SU-DHL-6 (cell line): ENCODE measurements at regions not wholly inside any gene's neighbourhood (a gene's known extent, or its start where the extent isn't known, plus 50 kb on each side); places are given as distances from the start of the nearest gene placed in this dataset.

Experiments used
- H2AFZ ChIP-seq: fragments of 200-600 bp; sonication (generic); 2 replicates; pipeline ENCODE4 v1.6.1; 2014; ENCODE audit warnings: low read depth, mild to moderate bottlenecking, moderate library complexity, mixed read lengths, antibody characterized with exemption, low read length; ENCODE audit not compliant: severe bottlenecking
- H3F3A ChIP-seq: fragments of 200-600 bp; shearing (Covaris generic); 2 replicates; pipeline ENCODE4 v1.6.0; 2016; ENCODE audit warnings: antibody characterized with exemption, mild to moderate bottlenecking; ENCODE audit not compliant: insufficient read depth
- H3K27ac ChIP-seq: fragments of 200-600 bp; sonication (generic); 2 replicates; pipeline ENCODE4 v1.5.1; 2016; ENCODE audit warnings: low read depth, mild to moderate bottlenecking, low read length, moderate library complexity, mixed read lengths
- H3K27me3 ChIP-seq: fragments of 200-600 bp; sonication (generic), shearing (Covaris generic); 2 replicates; pipeline ENCODE4 v1.6.0; 2014; ENCODE audit warnings: mild to moderate bottlenecking, low read length
- H3K36me3 ChIP-seq: fragments of 200-600 bp; sonication (generic); 2 replicates; pipeline ENCODE4 v1.6.1; 2014; ENCODE audit warnings: mild to moderate bottlenecking, low read length, mixed read lengths
- H3K4me2 ChIP-seq: fragments of 300-600, 200-600 bp; shearing (Covaris generic), sonication (generic); 2 replicates; pipeline ENCODE4 v1.6.0; 2014; ENCODE audit warnings: low read length, low read depth, mild to moderate bottlenecking; ENCODE audit not compliant: poor library complexity, severe bottlenecking
- H3K4me3 ChIP-seq: fragments of 200-600 bp; sonication (generic); 2 replicates; pipeline ENCODE4 v1.5.1; 2014; ENCODE audit warnings: antibody characterized with exemption, low read length, mild to moderate bottlenecking, mixed read lengths; ENCODE audit not compliant: insufficient read depth, poor library complexity, severe bottlenecking
- H3K79me2 ChIP-seq: fragments of 200-600 bp; sonication (generic); 2 replicates; pipeline ENCODE4 v1.6.1; 2014; ENCODE audit warnings: mild to moderate bottlenecking, low read length, moderate library complexity; ENCODE audit not compliant: insufficient read depth
- H3K9ac ChIP-seq: fragments of 200-600 bp; sonication (generic); 2 replicates; pipeline ENCODE4 v1.7.0; 2014; ENCODE audit warnings: mild to moderate bottlenecking, low read length
- H3K9me2 ChIP-seq: fragments of 200-600 bp; sonication (generic); replicated peaks from 2 replicates; pipeline ENCODE4 v1.6.1; 2014; ENCODE audit warnings: low read length; ENCODE audit not compliant: insufficient read depth
- H3K9me3 ChIP-seq: fragments of 200-600 bp; sonication (generic); 2 replicates; pipeline ENCODE4 v1.6.1; 2014; ENCODE audit warnings: low read length, mixed read lengths; ENCODE audit not compliant: insufficient read depth
- H4K20me1 ChIP-seq: fragments of 200-600 bp; sonication (generic); 2 replicates; pipeline ENCODE4 v1.6.1; 2014; ENCODE audit warnings: low read depth, mild to moderate bottlenecking, antibody characterized with exemption, low read length, moderate library complexity, mixed read lengths
- CTCF ChIP-seq: fragments of 200-600 bp; sonication (generic); IDR thresholded peaks from one replicate; pipeline ENCODE4 v1.5.1; 2017; ENCODE audit warnings: antibody characterized with exemption, mild to moderate bottlenecking, low read length, moderate library complexity; ENCODE audit not compliant: insufficient read depth, poor library complexity, severe bottlenecking
- EZH2phosphoT487 ChIP-seq: fragments of 200-600 bp; sonication (generic), shearing (Covaris generic); conservative IDR thresholded peaks from 2 replicates; pipeline ENCODE4 v1.6.1; 2018; ENCODE audit warnings: mild to moderate bottlenecking, antibody characterized with exemption, low read length, moderate library complexity, mixed read lengths

GRCh38 chr11:112625814-112626213 lies 335.4 kb upstream of the NCAM1 start:
- no peak overlapping the region for H3K4me3 ChIP-seq
- no peaks in the 10 kb centered on the region for H3K9me2 ChIP-seq
- H3K27ac ChIP-seq: no peak overlapping the region
- no peak overlapping the region for H3K9ac ChIP-seq
- H3K79me2 ChIP-seq: no peaks in the 10 kb centered on the region
- no peak for TF ChIP-seq CTCF
- no peak for TF ChIP-seq EZH2phosphoT487
- H3K4me2 ChIP-seq: no peak overlapping the region
- H3K36me3 ChIP-seq: no peaks in the 10 kb centered on the region
- no peaks in the 10 kb centered on the region for H3K9me3 ChIP-seq
- H3F3A ChIP-seq: no peaks in the 10 kb centered on the region
- no peak overlapping the region for H2AFZ ChIP-seq
- 0 out of 2 replicates have a peak, but pooled peaks cover 4% of the 10 kb centered on the region for H3K27me3 ChIP-seq
- H4K20me1 ChIP-seq: no peaks in the 10 kb centered on the region

GRCh38 chr11:112626731-112627130 lies 334.5 kb upstream of the NCAM1 start:
- Histone ChIP-seq H3K4me2 (no peak overlapping the region), H2AFZ (no peak overlapping the region), H3K9me2 (no peaks in the 10 kb centered on the region), H3K36me3 (no peaks in the 10 kb centered on the region), H3K9me3 (no peaks in the 10 kb centered on the region), H3K9ac (no peak overlapping the region), H3F3A (no peaks in the 10 kb centered on the region), H3K27ac (no peak overlapping the region), H3K4me3 (no peak overlapping the region), H3K27me3 (0 out of 2 replicates have a peak, but pooled peaks cover 4% of the 10 kb centered on the region), H3K79me2 (no peaks in the 10 kb centered on the region), H4K20me1 (no peaks in the 10 kb centered on the region)
- TF ChIP-seq CTCF: no peak

- H3K27ac ChIP-seq: no peak overlapping the region
- no peaks in the 10 kb centered on the region for H3K9me2 ChIP-seq
- no peak overlapping the region for H3K4me2 ChIP-seq
- H3K36me3 ChIP-seq: no peaks in the 10 kb centered on the region
- no peak overlapping the region for H3K9ac ChIP-seq
- no peaks in the 10 kb centered on the region for H4K20me1 ChIP-seq
- no peak for TF ChIP-seq CTCF
- TF ChIP-seq EZH2phosphoT487: no peak
- no peaks in the 10 kb centered on the region for H3F3A ChIP-seq
- no peak overlapping the region for H3K4me3 ChIP-seq
- H3K27me3 ChIP-seq: 0 out of 2 replicates have a peak, but pooled peaks cover 4% of the 10 kb centered on the region
- H3K9me3 ChIP-seq: no peaks in the 10 kb centered on the region
- no peaks in the 10 kb centered on the region for H3K79me2 ChIP-seq
- no peak overlapping the region for H2AFZ ChIP-seq
Observed at GRCh38 chr11:112627588-112628045, 333.6 kb upstream of the NCAM1 start.
